OCI-LY7 (cell line): ENCODE measurements at regions not wholly inside any gene's neighbourhood (a gene's known extent, or its start where the extent isn't known, plus 50 kb on each side); places are given as distances from the start of the nearest gene placed in this dataset.

Experiments used
- EZH2phosphoT487 ChIP-seq: fragments of 200-600 bp; sonication (generic); IDR thresholded peaks from 2 replicates; pipeline ENCODE4 v1.6.1; 2018; ENCODE audit warnings: low read depth, borderline replicate concordance, mild to moderate bottlenecking, mixed run types, antibody characterized with exemption, low read length, moderate library complexity, mixed read lengths
- TF ChIP-seq, protein P1 (sequence below): fragments of 200-600 bp; sonication (generic); conservative IDR thresholded peaks from 2 replicates; pipeline ENCODE4 v1.5.1; 2014; ENCODE audit warnings: mild to moderate bottlenecking, antibody characterized with exemption, low read length, moderate library complexity, mixed read lengths

DNA sequence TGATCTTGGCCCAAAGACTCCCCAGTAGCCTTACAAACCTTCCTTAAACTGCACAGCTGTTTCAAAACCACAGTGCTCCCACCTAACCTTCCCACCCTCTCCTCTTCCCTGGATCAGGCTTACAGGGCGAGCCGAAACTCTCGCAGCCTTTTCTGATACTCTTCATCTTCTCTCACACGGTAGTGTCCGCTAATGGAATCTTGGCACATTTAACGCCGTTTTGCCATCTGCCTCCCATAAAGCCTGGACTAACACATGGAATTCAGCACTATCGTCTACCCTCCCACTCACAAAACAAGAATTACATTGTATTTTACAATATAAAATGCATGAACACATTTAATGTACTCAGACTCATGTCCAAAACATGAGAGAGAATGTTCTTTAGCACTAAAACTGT lies 135.9 kb downstream of the RAP2A start:
- TF ChIP-seq, protein P1, sequence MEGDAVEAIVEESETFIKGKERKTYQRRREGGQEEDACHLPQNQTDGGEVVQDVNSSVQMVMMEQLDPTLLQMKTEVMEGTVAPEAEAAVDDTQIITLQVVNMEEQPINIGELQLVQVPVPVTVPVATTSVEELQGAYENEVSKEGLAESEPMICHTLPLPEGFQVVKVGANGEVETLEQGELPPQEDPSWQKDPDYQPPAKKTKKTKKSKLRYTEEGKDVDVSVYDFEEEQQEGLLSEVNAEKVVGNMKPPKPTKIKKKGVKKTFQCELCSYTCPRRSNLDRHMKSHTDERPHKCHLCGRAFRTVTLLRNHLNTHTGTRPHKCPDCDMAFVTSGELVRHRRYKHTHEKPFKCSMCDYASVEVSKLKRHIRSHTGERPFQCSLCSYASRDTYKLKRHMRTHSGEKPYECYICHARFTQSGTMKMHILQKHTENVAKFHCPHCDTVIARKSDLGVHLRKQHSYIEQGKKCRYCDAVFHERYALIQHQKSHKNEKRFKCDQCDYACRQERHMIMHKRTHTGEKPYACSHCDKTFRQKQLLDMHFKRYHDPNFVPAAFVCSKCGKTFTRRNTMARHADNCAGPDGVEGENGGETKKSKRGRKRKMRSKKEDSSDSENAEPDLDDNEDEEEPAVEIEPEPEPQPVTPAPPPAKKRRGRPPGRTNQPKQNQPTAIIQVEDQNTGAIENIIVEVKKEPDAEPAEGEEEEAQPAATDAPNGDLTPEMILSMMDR: no peak
- TF ChIP-seq EZH2phosphoT487: no peak
